ENCODE measurements at regions not wholly inside any gene's neighbourhood (a gene's known extent, or its start where the extent isn't known, plus 50 kb on each side); places are given as distances from the start of the nearest gene placed in this dataset.

DNA sequence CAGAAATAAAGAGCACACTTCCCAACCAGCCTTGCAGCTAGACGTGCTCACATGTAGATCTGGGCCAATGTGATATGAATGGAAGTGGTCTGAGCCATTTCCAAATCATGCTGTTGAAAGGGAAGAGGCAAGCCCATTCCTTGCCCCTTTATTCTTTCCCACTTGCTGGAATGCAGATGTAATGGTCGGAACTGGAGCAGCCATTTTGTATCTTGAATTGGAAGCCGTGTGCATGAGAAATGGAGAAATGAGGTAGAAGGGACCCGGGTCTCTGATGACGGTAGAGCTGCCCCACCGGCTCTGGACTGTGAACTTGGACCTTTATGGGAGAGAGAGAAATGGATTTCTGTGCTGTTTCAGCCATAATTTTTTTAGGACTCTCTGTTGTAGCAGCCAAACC lies 54.8 kb upstream of the STX16 start:
- Histone ChIP-seq H3K36me3 (no peaks in the 10 kb centered on the region), H3K27me3 (no peaks in the 10 kb centered on the region), H3K27ac (no peak overlapping the region), H3K4me1 (no peaks in the 10 kb centered on the region), H3K4me3 (replicated peaks in 1 of 3) (no peak overlapping the region), H3K9me3 (no peaks in the 10 kb centered on the region)
- no peak for DNase-seq
- TF ChIP-seq, protein P1, sequence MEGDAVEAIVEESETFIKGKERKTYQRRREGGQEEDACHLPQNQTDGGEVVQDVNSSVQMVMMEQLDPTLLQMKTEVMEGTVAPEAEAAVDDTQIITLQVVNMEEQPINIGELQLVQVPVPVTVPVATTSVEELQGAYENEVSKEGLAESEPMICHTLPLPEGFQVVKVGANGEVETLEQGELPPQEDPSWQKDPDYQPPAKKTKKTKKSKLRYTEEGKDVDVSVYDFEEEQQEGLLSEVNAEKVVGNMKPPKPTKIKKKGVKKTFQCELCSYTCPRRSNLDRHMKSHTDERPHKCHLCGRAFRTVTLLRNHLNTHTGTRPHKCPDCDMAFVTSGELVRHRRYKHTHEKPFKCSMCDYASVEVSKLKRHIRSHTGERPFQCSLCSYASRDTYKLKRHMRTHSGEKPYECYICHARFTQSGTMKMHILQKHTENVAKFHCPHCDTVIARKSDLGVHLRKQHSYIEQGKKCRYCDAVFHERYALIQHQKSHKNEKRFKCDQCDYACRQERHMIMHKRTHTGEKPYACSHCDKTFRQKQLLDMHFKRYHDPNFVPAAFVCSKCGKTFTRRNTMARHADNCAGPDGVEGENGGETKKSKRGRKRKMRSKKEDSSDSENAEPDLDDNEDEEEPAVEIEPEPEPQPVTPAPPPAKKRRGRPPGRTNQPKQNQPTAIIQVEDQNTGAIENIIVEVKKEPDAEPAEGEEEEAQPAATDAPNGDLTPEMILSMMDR (IDR thresholded peaks at IDR 0.05), result no peak
- TF ChIP-seq POLR2A (IDR thresholded peaks at IDR 0.05), result no peak
- 96 to 98% methylated on average over 6 of the region's 6 CpGs for WGBS, 2 donors
- intact Hi-C loops (cut with DNase I), result no loop called here

DNA sequence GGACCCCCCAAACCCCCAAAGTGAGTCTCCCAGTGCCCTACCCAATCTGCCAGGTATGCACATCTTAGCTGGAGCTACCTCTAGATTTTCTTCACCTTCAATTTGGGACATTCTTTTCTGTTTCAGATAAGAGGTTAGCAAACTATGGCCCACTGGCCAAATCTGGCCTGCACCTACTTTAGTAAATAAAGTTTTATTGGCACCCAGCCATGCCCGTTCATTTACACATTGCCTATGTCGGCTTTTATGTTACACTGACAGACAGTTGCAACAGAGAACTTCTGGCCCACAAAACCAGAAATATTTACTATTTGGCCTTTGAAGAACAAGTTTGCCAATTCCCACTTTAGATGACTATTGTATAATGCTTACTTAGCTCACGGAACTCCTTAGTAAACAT lies 55.9 kb upstream of the STX16 start:
- Histone ChIP-seq H3K27me3 (no peaks in the 10 kb centered on the region), H3K9me3 (no peaks in the 10 kb centered on the region), H3K4me3 (replicated peaks in 1 of 3) (no peak overlapping the region), H3K36me3 (no peaks in the 10 kb centered on the region), H3K27ac (no peak overlapping the region), H3K4me1 (no peaks in the 10 kb centered on the region)
- 83 to 86% methylated on average over 3 of the region's 3 CpGs for WGBS, 2 donors
- intact Hi-C loops (cut with DNase I), result no loop called here
- DNase-seq, result no peak
- no peak for TF ChIP-seq POLR2A (IDR thresholded peaks at IDR 0.05)
- TF ChIP-seq, protein P1 (IDR thresholded peaks at IDR 0.05), result no peak

DNA sequence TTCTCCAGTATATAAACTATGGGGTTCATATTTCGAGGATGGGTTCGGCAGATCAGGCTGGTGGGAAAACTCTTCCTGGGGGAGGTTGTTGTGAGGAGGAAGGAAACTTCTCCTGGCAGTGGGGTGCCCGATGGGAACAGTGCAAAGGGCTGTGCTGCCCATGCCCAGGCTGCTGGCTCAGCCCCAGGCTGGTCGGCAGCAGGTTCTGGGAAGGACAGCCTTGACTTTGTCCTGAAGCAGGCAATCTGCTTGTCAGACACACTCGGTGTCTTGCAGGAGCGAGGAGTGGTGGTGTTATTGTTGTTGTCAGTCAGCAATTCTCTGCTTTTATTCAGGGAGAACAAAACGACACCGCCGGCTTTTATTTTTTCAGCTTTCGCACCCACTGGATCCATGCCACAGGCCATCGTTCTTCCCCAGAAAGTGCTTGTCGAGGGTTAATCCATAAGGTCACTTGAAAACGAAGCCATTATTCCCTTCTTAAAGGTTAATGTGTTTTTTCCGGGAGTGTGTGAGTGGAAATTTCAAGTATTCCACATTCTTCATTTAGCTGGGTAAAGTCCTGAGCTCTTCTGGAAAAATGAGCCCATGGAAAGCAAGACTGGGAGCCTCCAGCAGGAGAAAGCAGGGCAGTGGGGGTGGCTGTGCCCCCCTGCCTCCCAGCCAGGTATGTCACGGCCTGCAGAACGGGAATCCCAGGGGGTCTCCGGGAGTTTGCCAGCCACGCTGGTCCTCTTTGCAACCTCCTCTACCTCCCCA lies 57.0 kb upstream of the STX16 start:
- Histone ChIP-seq H3K36me3 (no peaks in the 10 kb centered on the region), H3K27me3 (no peaks in the 10 kb centered on the region), H3K9me3 (no peaks in the 10 kb centered on the region), H3K27ac (no peak overlapping the region), H3K4me1 (no peaks in the 10 kb centered on the region), H3K4me3 (replicated peaks in 1 of 3) (no peak overlapping the region)
- intact Hi-C loops (cut with DNase I), result no loop called here
- TF ChIP-seq POLR2A (IDR thresholded peaks at IDR 0.05), result no peak
- TF ChIP-seq, protein P1 (IDR thresholded peaks at IDR 0.05), result no peak
- DNase-seq, result no peak
- WGBS, 2 donors, result 32 to 42% methylated on average over 16 to 18 of the region's 18 CpGs

DNA sequence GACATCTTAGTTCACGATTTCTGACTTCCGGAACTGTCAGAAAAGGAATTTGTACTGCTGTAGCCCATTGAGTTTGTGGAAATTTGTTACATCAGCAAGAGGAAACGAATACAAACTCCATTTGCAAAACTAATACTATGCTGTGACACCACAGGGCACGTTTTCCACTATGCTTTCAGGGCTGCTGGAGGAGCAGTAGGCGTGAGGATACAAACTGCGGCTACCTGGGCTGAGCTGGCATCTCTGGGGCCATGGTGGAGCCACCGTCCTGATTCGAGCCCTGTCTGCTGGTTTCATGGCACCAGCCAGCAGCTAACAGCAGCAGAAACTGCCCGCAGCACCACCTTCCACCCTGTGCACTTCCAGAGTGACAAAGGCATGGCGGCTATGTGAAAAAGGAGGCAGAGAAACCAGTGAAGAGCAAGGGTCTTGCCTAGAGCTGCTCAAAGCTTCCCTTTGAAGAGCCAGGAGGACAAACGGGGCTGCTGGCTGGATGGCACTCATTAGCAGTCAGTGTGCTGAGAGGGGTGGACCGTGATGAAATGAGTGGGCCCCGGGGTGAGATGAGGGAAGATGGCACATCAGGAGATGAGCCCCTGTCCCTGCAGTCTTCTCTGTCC lies 58.9 kb upstream of the STX16 start:
- no peak for DNase-seq
- Histone ChIP-seq H3K27ac (no peak overlapping the region), H3K27me3 (no peaks in the 10 kb centered on the region), H3K4me1 (no peaks in the 10 kb centered on the region), H3K9me3 (no peaks in the 10 kb centered on the region), H3K4me3 (replicated peaks in 1 of 3) (no peak overlapping the region), H3K36me3 (no peaks in the 10 kb centered on the region)
- 86 to 91% methylated on average over 11 to 13 of the region's 13 CpGs for WGBS, 2 donors
- intact Hi-C loops (cut with DNase I), result no loop called here
- no peak for TF ChIP-seq POLR2A (IDR thresholded peaks at IDR 0.05)
- TF ChIP-seq, protein P1 (IDR thresholded peaks at IDR 0.05), result no peak

All from thyroid gland (tissue), 4 donors.